HG02759 (cell line): ENCODE measurements at regions not wholly inside any gene's neighbourhood (a gene's known extent, or its start where the extent isn't known, plus 50 kb on each side); places are given as distances from the start of the nearest gene placed in this dataset.
"Not testable (repeated sequence)": the region's sequence is repeated elsewhere in the genome, so short reads cannot be mapped to it uniquely, and the experiment has no call there.

Experiments used
- ATAC-seq: cut with Tn5 transposase; IDR thresholded peaks from one replicate; pipeline ENCODE4 v1.9.1; 2021; ENCODE audit warnings: mild to moderate bottlenecking, moderate library complexity; ENCODE audit not compliant: unreplicated experiment

GRCh38 chr7:48992816-48993215 lies 68.5 kb downstream of the CDC14C start:
- no peak for ATAC-seq

GRCh38 chr7:49001610-49002033 lies 77.3 kb downstream of the CDC14C start:
- peak; percentile 99 for ATAC-seq

DNA sequence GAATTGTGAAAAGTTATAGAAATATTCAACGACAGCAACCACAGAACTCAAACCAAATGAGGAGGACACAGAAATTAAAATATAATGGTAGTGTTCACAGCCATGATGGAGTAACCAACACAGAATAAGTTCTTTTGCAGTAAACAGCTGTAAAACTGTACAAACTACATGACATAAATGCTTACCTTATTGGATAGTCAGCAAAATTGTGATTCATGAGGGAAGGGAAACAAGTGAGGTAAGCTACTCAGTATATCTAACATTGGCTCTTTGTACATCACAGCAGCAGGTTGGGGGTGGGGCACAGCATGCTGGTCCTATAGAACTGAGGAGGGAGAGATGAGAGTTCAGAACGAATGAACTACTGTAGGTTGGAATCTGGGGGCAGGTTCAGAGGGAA lies 86.4 kb downstream of the CDC14C start:
- no peak for ATAC-seq

DNA sequence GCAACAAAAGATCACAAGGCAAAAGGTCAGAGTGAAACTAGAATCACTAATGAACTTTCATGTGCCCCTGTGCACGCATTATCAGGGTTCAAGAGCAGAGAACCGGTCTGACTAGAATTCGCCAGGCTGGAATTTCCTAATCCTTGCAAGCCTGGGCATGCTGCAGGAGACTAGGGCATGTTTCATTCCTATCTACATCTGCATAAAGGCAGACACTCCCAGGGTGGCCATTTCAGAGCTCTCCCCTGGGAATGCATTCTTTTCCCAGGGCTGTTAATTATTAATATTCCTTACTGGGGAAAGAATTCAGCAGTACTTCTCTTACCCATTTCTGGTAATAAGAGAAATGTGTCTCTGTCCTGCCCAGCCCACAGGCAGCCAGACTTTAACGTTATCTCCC lies 90.5 kb downstream of the CDC14C start:
- no peak for ATAC-seq

DNA sequence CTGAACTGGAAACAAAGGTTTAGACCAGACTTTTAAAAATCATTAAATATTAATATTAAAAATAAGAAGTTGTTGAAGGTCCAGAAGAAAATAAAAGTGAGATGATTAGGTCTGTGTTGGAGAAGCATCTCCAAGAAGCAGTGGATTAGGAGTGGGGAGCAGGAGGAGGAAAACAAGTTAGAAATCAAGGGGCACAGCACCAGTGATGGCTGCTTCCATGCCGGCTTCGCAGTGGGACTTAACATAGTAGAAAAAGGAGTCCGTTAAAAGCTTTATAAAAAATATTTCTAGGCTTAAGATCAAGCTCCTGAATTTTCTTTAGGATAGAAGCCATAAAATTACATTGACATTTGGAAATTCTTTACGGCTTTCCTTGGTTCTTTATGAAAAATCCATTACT lies 95.8 kb downstream of the CDC14C start:
- ATAC-seq: no peak

GRCh38 chr7:49022448-49022847 lies 98.1 kb downstream of the CDC14C start:
- no peak for ATAC-seq

GRCh38 chr7:49023345-49024328 lies 99.3 kb downstream of the CDC14C start:
- no peak for ATAC-seq

- ATAC-seq: no peak
Measured at GRCh38 chr7:49030221-49030620, 105.9 kb downstream of the CDC14C start.

DNA sequence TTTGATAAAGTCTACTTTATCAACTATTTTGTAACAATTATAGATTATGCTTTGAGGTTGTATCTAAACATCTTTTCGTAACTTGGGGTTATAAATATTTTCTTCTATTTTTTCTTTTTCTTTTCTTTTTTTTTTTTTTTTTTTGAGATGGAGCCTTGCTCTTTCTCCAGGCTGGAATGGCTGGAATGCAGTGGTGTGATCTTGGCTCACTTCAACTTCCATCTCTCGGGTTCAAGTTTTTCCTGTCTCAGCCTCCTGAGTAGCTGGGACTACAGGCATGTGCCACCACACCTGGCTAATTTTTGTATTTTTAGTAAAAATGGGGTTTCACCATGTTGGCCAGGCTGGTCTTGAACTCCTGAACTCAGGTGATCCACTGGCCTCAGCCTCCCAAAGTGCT lies 108.8 kb downstream of the CDC14C start:
- not testable (repeated sequence) for ATAC-seq

DNA sequence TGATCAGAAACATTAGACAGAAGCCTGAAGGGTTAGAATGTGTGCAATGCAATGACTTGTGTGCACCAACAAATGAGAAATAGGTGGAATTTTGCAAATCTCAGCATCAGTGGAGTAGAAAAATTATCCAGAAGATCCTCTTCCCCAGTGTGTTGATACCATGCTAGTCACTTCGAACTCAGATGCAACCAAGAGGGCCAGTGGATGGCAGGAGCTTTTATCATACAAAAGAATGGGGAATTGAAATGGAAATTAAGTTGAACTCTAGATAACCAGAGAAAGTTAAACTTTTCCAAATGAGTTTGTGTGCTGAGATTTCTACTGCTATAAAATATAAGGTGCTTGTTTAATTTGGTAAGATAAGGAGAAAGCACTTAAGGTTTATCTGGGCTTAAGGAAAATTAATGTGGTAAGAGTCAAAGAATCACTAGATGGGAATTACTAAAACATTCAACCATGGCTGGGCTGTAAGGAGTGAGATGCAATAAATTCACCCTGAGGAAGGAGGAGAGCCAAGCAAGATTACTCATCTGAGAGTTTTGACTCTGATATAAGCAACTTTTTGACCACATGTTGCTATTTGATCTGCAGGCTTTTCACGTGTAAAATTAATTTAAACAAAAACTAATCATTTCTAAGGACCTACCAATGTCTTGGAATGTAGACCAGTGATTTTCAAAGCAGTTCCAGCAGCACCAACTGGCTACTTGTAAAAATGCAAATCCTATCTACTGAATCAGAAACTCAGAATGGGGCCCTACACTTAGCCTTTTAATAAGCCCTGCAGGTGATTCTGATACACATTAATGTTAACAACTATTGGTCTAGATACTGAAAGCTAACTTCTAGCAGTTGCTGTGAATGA lies 113.2 kb downstream of the CDC14C start:
- ATAC-seq: no peak

DNA sequence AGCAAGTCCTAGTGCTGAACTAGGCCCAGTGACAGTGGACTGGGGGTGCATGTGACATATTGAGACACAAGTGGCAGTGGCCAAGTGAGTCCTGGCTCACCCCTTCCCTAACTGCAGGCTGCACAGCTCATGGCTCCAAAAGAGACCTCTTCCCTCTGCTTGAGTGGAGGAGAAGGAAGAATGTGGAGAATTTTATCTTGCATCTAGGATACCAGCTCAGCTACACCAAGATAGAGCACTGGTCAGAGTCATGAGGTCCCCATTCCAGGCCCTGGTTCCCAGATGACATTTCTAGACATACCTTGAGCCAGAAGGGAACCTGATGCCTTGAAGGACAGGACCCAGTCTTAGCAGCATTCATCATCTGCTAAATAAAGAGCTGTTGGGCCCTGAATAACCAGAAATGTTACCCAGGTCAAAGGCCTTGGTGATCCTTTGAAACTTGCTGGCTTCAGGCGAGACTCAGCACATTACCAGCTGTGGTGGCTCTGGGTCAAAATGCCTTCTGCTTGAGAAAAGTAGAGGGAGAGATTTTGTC lies 114.5 kb downstream of the CDC14C start:
- ATAC-seq: no peak

GRCh38 chr7:49060743-49061142 lies 136.4 kb downstream of the CDC14C start:
- ATAC-seq: no peak

DNA sequence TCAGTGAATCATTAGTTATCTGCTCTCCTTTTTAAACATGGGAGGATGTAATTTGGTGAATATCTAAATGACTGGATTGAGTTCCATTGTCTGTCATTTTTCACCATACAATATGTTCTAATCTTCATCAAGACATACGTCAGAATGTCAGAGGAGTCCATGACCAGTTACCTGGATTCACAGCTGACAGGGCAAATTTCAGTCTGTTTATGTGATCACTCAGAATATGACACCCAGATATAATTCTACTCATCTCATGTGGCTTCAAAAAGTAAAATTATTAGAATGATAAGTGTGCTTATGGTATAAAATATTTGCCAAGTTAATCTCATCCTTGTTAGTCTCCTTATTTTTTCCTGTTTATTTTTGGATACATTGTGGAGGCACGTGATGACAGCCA lies 150.2 kb downstream of the CDC14C start:
- no peak for ATAC-seq

DNA sequence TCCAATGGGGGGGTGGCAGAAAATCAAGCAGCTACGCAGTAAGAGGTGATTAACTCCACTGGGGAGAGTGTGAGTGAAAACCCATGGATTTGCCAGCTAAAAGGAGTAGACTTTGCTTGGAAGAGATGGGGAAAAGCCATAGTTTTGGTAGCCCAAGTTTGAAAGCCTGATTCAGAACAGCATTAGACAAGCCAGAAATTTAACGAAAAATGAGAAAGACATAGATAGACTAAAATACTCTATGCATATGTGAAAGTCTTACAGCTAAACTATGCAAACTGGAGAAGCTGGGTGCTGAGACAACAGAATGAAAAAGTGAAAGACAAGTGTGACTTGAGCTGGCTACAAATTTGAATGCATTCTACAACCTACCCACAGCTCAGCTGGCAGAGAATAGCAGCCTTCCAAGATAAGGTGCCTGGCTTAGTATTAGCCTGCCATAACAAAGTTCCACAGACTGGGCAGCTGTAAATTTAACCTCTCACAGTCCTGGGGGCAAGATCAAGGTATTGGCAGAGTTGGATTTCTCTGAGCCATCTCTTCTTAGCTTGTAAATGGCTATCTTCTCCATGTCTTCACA lies 156.6 kb downstream of the CDC14C start:
- ATAC-seq: no peak

DNA sequence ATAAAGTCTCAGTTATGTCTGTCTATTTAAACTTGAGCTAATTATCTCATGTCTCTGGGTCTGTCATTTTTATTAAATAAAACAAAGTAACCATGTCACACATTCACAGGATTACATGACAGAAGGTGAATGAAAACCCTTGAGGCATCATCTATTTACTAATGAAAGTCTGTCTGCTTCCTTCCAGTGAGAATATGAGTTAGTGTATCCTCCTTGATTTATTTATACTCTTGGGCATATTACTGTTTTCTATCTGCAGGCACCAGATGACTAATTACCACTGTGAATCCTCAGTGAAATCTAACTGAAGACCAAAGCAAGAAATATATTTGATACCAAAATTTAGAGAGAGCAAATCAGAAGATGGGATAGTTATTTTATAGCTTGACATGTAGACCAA lies 163.7 kb downstream of the CDC14C start:
- no peak for ATAC-seq

GRCh38 chr7:49089717-49090116 lies 165.4 kb downstream of the CDC14C start:
- ATAC-seq: no peak

DNA sequence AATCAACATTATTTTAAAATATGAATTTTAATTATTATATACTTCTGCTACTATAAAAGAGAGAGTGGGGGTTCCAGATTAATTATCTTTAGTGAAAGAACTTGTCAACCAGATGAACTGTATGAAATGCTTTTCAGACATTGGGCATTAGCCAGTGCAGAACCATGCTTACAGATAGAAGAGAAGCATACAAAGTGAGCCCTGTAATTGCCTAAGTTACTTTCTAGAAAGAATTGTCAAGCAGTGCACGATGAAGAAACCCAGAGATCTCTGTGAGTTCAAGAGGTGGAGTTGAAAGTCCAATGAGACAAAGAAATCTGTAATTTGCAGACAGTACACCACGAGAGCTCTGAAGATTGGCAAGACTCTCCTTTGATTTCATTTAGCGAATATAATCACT lies 166.7 kb downstream of the CDC14C start:
- ATAC-seq: no peak

DNA sequence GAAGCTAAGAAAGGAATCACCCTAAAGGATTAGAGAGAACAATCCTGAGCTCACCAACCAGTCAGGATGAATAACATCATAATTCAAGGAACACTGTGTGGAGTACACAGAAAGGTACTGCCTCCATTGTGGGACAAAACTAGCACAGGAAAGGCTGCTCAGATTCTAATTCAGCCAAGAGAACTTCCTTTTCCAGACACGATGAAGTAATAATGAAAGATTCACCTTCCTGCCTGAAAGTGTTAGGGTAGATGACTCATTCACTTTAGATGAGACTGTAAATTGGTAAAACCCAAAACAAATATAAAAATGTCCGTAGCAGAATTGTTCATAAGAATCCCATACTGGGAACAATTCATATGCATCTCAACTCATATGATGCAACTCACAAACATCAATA lies 167.2 kb downstream of the CDC14C start:
- no peak for ATAC-seq

- no peak for ATAC-seq
Measured at GRCh38 chr7:49093218-49093617, 168.9 kb downstream of the CDC14C start.

- ATAC-seq: no peak
Measured at GRCh38 chr7:49094866-49095265, 170.5 kb downstream of the CDC14C start.
